Activated CD8-positive, alpha-beta T cell treated with anti-CD3 and anti-CD28 coated beads for 36 hours (primary cell): ENCODE measurements at regions not wholly inside any gene's neighbourhood (a gene's known extent, or its start where the extent isn't known, plus 50 kb on each side); places are given as distances from the start of the nearest gene placed in this dataset.
"Not testable (repeated sequence)": the region's sequence is repeated elsewhere in the genome, so short reads cannot be mapped to it uniquely, and the experiment has no call there.

Source experiments
- ATAC-seq: fragments of 200-7000 bp; cut with Tn5 transposase; one replicate; pipeline ENCODE4 v1.10.0; 2021; ENCODE audit warnings: mild to moderate bottlenecking, moderate library complexity
- CTCF ChIA-PET: fragments of 350-600 bp; sonication (Branson Sonifier 250); formaldehyde crosslinking; loops from one replicate; lab custom pipeline; 2021; ENCODE audit warnings: antibody characterized with exemption; lab: Charles Lee
- POLR2A ChIA-PET: fragments of 350-600 bp; sonication (Branson Sonifier 250); formaldehyde crosslinking; loops from one replicate; lab custom pipeline; 2021; ENCODE audit warnings: antibody characterized with exemption; lab: Charles Lee
- DNase-seq: peaks from one replicate; pipeline ENCODE4 v3.0.0-alpha.2; 2020
- H3K27ac Mint-ChIP-seq: one replicate; pipeline ENCODE4 v1.8.0; 2021; ENCODE audit warnings: mild to moderate bottlenecking, mixed read lengths
- H3K27me3 Mint-ChIP-seq: one replicate; pipeline ENCODE4 v1.8.0; 2021; ENCODE audit warnings: mixed read lengths
- H3K36me3 Mint-ChIP-seq: one replicate; pipeline ENCODE4 v1.8.0; 2021; ENCODE audit warnings: low read depth, mixed read lengths
- H3K4me1 Mint-ChIP-seq: one replicate; pipeline ENCODE4 v1.8.0; 2021; ENCODE audit warnings: low read depth, mixed read lengths
- H3K4me3 Mint-ChIP-seq: one replicate; pipeline ENCODE4 v1.8.0; 2021; ENCODE audit warnings: mild to moderate bottlenecking, moderate library complexity, mixed read lengths
- H3K9me3 Mint-ChIP-seq: one replicate; pipeline ENCODE4 v1.8.0; 2021; ENCODE audit warnings: mixed read lengths
- CTCF ChIP-seq: fragments of 200-600 bp; IDR thresholded peaks from one replicate; pipeline ENCODE4 v1.8.0; 2022; ENCODE audit warnings: antibody characterized with exemption, mild to moderate bottlenecking
- intact Hi-C: fragments of 100-400 bp; cut with micrococcal nuclease; formaldehyde crosslinking; loops from one replicate; pipeline ENCODE4 v1.10.0; 2022

GRCh38 chr13:62473190-62473943 lies 1057.7 kb upstream of the PCDH20 start:
- intact Hi-C loops = no loop called here
- Mint-ChIP-seq H3K27me3 (no peaks in the 10 kb centered on the region), H3K36me3 (no peaks in the 10 kb centered on the region), H3K4me3 (no peak overlapping the region), H3K27ac (no peak overlapping the region), H3K9me3 (peaks cover 8% of the 10 kb centered on the region), H3K4me1 (no peaks in the 10 kb centered on the region)
- POLR2A ChIA-PET = no interaction called here
- CTCF ChIA-PET = interaction anchor here (0.6 kb wide), 1 partner anchor 43 kb away, joined by 3 read pairs; no protein-coding TSS in a partner anchor
- DNase-seq (no peak), ATAC-seq (no peak)
- no peak for TF ChIP-seq CTCF

GRCh38 chr13:62453761-62454160 lies 1038.1 kb upstream of the PCDH20 start:
- Mint-ChIP-seq H3K27me3 (no peaks in the 10 kb centered on the region), H3K27ac (no peak overlapping the region), H3K4me3 (no peak overlapping the region), H3K9me3 (peaks cover 3% of the 10 kb centered on the region), H3K36me3 (no peaks in the 10 kb centered on the region), H3K4me1 (no peaks in the 10 kb centered on the region)
- POLR2A ChIA-PET = no interaction called here
- ATAC-seq = no peak
- CTCF ChIA-PET = no interaction called here
- no peak for DNase-seq
- TF ChIP-seq CTCF = no peak
- intact Hi-C loops = no loop called here

- TF ChIP-seq CTCF = no peak
- ATAC-seq (no peak), DNase-seq (no peak)
- H3K27ac Mint-ChIP-seq = no peak overlapping the region
- H3K9me3 Mint-ChIP-seq = peaks cover 5% of the 10 kb centered on the region
- no peaks in the 10 kb centered on the region for H3K4me1 Mint-ChIP-seq
- ChIA-PET CTCF (no interaction called here), POLR2A (no interaction called here)
- H3K4me3 Mint-ChIP-seq = no peak overlapping the region
- no peaks in the 10 kb centered on the region for H3K36me3 Mint-ChIP-seq
- no peaks in the 10 kb centered on the region for H3K27me3 Mint-ChIP-seq
- intact Hi-C loops = no loop called here
Observed at GRCh38 chr13:62450759-62451158, 1035.1 kb upstream of the PCDH20 start.

- H3K27ac Mint-ChIP-seq, DNase-seq, H3K4me3 Mint-ChIP-seq, H3K27me3 Mint-ChIP-seq, ATAC-seq, intact Hi-C loops, CTCF ChIA-PET, POLR2A ChIA-PET, H3K4me1 Mint-ChIP-seq, H3K9me3 Mint-ChIP-seq, H3K36me3 Mint-ChIP-seq: not testable (repeated sequence)
Observed at GRCh38 chr13:62447771-62448382, 1032.2 kb upstream of the PCDH20 start.

GRCh38 chr13:62444805-62445204 lies 1029.2 kb upstream of the PCDH20 start:
- no peak for TF ChIP-seq CTCF
- no peaks in the 10 kb centered on the region for H3K27me3 Mint-ChIP-seq
- DNase-seq (no peak), ATAC-seq (no peak)
- H3K9me3 Mint-ChIP-seq = peaks cover 3% of the 10 kb centered on the region
- no peak overlapping the region for H3K27ac Mint-ChIP-seq
- ChIA-PET CTCF (no interaction called here), POLR2A (no interaction called here)
- no peak overlapping the region for H3K4me3 Mint-ChIP-seq
- H3K36me3 Mint-ChIP-seq = no peaks in the 10 kb centered on the region
- intact Hi-C loops = no loop called here
- H3K4me1 Mint-ChIP-seq = no peaks in the 10 kb centered on the region
